ENCODE measurements at regions not wholly inside any gene's neighbourhood (a gene's known extent, or its start where the extent isn't known, plus 50 kb on each side); places are given as distances from the start of the nearest gene placed in this dataset.

- no peak for DNase-seq
Measured at GRCh38 chr2:207290833-207291624, 125.3 kb upstream of the KLF7 start.

- DNase-seq = no peak
Measured at GRCh38 chr2:207291625-207292252, 126.0 kb upstream of the KLF7 start.

DNA sequence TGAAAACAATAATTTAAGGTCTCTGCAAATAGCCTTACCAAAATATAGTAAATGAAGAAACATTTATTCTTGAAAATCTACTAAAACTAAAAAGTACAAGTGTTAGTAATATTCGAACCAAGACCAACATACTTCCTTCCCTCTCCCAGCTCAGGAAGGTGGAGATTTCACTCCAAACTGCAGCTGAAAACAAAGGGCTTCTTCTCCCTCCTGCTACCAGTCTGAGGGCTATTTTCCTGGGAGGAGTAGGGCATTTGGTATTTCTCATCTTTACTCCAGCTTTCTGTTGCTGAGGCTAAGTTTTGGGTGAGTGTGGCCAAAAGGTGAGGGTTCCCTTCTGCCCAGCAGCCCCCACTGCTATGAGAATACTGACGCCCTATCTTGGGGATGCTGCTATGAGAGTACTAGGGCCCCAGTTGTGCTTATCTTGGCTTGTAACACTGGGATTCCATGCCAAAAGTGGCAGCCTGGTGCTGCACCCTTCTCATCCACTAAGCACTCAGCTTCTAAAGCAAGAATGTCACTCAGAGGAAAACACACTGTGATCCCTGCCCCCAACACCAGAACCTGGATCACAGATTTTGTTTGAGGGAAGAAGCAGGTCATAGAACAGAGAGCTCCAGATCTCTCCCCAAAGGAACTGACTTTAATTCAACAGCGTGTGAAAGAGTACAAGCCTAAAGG is 130.7 kb upstream of the KLF7 start:
- DNase-seq = no peak

DNA sequence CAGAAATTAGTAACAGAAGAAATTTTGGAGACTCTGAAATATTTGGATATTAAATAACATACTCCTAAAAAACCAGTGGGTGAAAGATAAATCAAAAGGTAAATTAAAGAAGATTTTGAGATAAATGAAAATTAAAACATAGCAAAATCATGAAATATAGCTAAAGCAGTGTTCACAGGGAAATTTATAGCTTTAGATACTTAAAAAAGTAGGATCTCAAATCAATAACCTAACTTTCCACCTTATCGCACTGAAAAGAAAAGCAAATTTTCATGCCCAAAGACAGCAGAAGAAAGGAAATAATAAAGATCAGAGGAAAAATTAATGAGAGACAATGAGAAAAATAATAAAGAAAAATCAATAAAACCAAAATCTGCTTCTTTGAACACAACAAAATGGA is 135.1 kb upstream of the KLF7 start:
- no peak for DNase-seq

DNA sequence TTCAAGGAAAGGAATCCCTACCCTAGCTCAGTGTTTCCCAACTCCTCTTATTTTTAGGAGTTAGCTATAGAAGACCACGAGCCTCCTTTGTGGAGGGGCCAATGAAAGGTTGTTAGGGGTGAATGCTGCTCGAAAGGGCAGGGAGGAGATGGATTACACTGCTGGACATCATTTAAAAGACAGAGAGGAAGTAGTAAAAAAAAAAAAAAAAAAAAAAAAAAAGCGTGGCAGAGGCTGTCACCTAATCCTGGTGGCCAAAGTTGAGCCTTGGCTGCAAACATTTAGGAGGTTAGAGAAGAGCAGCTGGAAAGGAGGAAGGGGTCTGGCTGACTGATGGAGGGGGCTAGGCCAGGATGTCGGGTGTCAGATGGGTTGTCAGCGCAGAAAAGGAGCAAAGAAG is 139.0 kb upstream of the KLF7 start:
- DNase-seq = no peak

DNA sequence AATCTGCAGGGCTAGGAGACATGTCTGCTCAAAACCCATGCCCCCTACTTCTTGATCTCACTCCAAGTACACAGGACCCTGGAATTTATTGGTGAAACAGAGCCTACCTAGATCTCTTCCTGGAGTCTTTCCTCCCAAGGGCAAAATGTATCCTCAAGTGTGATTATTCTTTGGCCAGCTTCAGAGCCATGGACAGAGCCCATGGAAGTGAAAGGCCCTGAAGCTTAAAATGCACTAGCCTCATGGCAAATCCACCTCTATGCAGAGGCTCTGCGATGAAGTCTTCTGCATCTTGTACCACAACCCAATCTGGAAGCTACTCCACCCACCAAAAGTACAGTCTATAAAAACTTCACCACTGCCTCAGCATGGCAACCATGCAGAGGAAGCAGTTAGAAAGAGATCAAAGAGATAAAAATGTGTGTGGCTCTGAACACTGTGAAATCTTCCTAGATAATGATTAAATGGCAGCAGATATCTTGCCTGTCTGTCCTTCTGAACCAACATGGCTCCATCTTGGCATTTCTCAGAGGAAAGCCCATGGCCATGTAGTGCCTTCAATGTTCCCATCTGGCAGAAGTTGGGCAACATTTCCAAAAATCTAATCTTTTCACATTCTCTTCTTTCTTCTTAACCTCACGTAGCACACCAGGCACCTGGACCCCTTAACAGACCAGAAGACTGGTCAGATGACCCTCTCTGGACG is 142.9 kb upstream of the KLF7 start:
- no peak for DNase-seq

DNA sequence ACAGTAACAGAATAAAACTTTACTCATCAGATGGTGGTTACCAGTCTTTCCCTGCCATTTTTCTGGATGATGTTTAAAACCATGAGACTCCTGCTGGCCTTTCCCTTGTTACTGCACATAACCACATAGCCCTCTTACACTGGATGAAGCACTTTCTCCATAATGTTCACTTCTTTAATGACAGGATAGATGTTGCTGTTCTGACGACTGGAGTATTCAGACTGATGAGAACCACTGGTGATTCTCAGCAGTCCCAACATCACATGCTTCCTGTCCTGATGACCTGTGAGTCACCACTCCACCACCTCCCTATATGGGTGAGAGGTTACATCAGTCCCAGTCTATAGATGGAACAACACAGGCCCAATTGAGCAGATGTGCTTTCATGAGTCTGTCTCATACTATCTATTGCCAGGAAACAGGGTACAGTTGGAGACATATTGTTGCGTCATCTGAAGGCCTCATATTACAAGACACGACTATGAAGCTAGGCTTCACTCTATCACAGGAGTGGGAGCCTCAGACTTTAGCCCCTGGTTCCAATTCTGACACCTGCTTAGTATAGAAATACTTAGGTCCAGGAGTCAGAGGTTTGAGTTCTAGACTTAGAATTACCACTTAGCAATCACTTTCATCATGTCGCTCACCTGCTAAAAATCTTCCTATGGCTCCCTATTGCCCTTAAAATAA is 145.7 kb upstream of the KLF7 start:
- peak; percentile 80 for DNase-seq

DNA sequence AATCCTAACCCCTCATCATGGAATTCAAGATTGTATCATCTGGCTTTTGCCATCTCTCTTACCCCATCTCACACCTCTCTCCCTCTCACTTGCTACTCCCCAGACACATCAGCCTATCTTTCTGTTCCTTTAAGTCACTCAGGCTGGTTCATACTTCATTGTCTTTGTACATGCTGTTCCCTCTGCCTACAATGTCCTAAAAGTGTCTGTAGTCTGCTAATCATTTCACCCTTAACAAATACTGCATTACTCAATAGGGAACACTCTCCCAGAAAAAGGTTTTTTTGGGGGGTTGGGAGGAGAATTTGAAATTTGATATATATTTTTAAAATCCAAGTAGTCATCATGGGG is 146.2 kb upstream of the KLF7 start:
- no peak for DNase-seq

- no peak for DNase-seq
Measured at GRCh38 chr2:207313947-207314346, 148.2 kb upstream of the KLF7 start.

- no peak for DNase-seq
Measured at GRCh38 chr2:207315131-207315530, 149.4 kb upstream of the KLF7 start.

GRCh38 chr2:207316484-207316883 is 150.7 kb upstream of the KLF7 start:
- no peak for DNase-seq

GRCh38 chr2:207316906-207317305 is 151.2 kb upstream of the KLF7 start:
- DNase-seq = no peak

DNA sequence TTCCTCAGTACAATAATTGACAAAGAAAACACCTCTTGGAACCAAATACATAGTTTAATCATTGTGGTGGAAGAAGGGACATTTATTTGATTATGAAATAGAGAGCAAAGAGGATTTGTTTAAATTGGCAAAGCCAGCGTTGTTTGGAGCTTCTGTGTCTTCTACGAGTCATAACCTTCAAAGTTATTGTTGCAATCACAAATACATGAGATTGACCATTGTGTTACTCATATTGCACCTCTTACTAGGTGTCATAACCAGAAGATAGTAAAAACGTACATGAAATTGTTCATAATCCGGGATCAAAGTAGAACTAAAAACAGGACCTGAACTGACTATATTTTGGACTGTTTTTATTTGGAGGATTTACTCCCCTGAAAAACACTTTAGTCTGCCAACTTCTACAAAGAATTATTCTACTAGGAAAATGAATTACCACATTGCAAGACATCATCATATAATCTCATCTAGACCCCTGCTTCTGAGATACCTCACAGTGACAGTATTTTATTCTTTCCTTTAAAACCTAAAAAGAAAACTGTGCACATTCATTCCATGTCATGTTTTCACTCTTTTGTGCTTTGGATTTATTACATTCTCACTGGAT is 151.7 kb upstream of the KLF7 start:
- DNase-seq = no peak

GRCh38 chr2:207318181-207318628 is 152.5 kb upstream of the KLF7 start:
- DNase-seq = no peak

GRCh38 chr2:207319316-207319715 is 153.6 kb upstream of the KLF7 start:
- DNase-seq = no peak

GRCh38 chr2:207320381-207321159 is 154.8 kb upstream of the KLF7 start:
- DNase-seq = no peak

GRCh38 chr2:207321514-207321913 is 155.8 kb upstream of the KLF7 start:
- no peak for DNase-seq

DNA sequence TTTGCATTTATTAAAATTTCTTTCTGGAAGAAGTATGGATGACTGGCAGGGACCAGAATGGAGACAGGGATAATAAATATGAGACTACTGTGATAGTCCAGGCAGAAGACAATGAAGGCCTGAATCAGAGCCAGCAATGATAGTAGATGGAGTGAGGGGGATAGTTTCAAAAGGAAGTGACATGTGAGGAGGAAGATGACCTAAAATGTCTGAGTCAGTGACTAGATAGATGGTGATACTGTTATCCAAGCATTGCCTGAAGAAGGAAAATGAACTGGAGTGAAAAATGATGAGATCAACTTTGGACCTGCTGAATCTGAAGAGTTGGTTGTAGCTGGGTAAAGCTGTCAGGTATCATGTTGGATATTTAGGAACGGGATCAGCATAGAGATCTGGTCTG is 158.3 kb upstream of the KLF7 start:
- DNase-seq = no peak

- DNase-seq = no peak
Measured at GRCh38 chr2:207327513-207327912, 161.8 kb upstream of the KLF7 start.

GRCh38 chr2:207328944-207329386 is 163.2 kb upstream of the KLF7 start:
- no peak for DNase-seq

DNA sequence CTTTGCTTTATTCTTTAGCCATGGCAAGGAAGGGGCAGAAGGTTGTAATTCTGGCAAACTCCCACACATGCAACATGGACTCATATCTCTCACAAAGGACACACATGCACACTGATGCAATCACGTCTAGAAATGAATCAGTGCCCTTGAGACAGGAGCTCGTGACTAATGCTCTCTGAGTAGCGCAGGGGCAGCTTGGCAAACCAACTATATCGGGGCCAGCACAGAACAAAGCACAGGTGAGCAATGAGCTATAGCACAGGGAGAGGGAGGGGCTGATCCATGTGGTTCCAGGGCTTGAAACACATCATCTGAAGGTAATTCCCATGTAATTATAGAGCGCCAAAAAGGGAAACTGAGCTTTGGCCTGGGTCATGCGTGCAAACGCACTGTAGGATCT is 165.2 kb upstream of the KLF7 start:
- peak; percentile 59 for DNase-seq

DNA sequence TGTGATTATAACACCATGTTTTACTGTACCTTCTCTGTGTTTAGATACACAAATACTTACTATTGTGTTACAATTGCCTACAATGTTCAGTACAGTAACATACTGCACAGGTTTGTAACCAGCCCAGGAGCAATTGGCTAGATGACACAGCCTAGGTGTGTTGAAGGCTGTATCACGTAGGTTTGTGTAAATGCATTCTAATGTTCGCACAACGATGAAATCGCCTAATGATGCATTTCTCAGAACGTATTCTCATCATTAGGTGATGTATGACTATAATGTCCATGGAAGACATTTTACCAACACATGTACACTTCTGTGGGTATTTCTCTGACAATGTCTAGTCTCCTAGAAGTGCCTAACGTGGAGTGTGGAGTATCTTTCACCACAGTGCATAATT is 165.9 kb upstream of the KLF7 start:
- DNase-seq = no peak

Data from NK-92 treated with Interleukin-12 subunit alpha and Interleukin-12 subunit beta, amount 100 ng/mL, for 24 hours (cell line).